GM23248 (cell line): ENCODE measurements at regions not wholly inside any gene's neighbourhood (a gene's known extent, or its start where the extent isn't known, plus 50 kb on each side); places are given as distances from the start of the nearest gene placed in this dataset.
A peak's percentile ranks its signal among the peaks of the same experiment; 100 is the strongest.

Experiments
- DNase-seq: peaks from one replicate; pipeline ENCODE4 v3.0.0-alpha.2; 2015
- H2AFZ ChIP-seq: fragments of 200-600 bp; sonication (generic); 2 replicates; pipeline ENCODE4 v1.6.1; 2016; ENCODE audit warnings: antibody characterized with exemption
- H3F3A ChIP-seq: fragments of 200-600 bp; sonication (generic); 2 replicates; pipeline ENCODE4 v1.6.1; 2016; ENCODE audit warnings: mild to moderate bottlenecking, antibody characterized with exemption, mixed run types; ENCODE audit not compliant: insufficient read depth
- H3K27ac ChIP-seq: fragments of 200-600 bp; sonication (generic); 2 replicates; pipeline ENCODE4 v1.5.1; 2016; ENCODE audit warnings: mild to moderate bottlenecking
- H3K27me3 ChIP-seq: fragments of 200-600 bp; sonication (generic); replicated peaks from 2 replicates; pipeline ENCODE4 v1.6.1; 2016; ENCODE audit warnings: mild to moderate bottlenecking; ENCODE audit not compliant: insufficient read depth
- H3K36me3 ChIP-seq: fragments of 200-600 bp; sonication (generic); 2 replicates; pipeline ENCODE4 v1.6.1; 2016; ENCODE audit warnings: low read depth, mild to moderate bottlenecking
- H3K4me1 ChIP-seq: fragments of 200-600 bp; sonication (generic); 2 replicates; pipeline ENCODE4 v1.6.1; 2016; ENCODE audit warnings: mild to moderate bottlenecking; ENCODE audit not compliant: insufficient read depth
- H3K4me2 ChIP-seq: fragments of 200-600 bp; sonication (generic); one replicate; pipeline ENCODE4 v1.6.1; 2016; ENCODE audit warnings: mild to moderate bottlenecking; ENCODE audit not compliant: unreplicated experiment
- H3K4me3 ChIP-seq: fragments of 200-600 bp; sonication (generic); 2 replicates; pipeline ENCODE4 v1.5.1; 2016; ENCODE audit warnings: mild to moderate bottlenecking
- H3K79me2 ChIP-seq: fragments of 200-600 bp; sonication (generic); 2 replicates; pipeline ENCODE4 v1.6.1; 2016; ENCODE audit warnings: mild to moderate bottlenecking; ENCODE audit not compliant: insufficient read depth
- H3K9ac ChIP-seq: fragments of 200-600 bp; sonication (generic); 2 replicates; pipeline ENCODE4 v1.6.1; 2016; ENCODE audit warnings: mild to moderate bottlenecking
- H3K9me2 ChIP-seq: fragments of 200-600 bp; sonication (generic); 2 replicates; pipeline ENCODE4 v1.6.1; 2016; ENCODE audit warnings: mixed run types, mild to moderate bottlenecking, moderate library complexity; ENCODE audit not compliant: insufficient read depth
- H3K9me3 ChIP-seq: fragments of 200-600 bp; sonication (generic); one replicate; pipeline ENCODE4 v1.6.1; 2017; ENCODE audit warnings: low read depth
- H4K20me1 ChIP-seq: fragments of 200-600 bp; sonication (generic); 2 replicates; pipeline ENCODE4 v1.6.0; 2016; ENCODE audit not compliant: insufficient read depth
- EZH2 ChIP-seq: fragments of 200-600 bp; sonication (generic); IDR thresholded peaks from 2 replicates; pipeline ENCODE4 v1.6.1; 2018; ENCODE audit warnings: antibody characterized with exemption, mild to moderate bottlenecking; ENCODE audit not compliant: insufficient read depth, poor library complexity, severe bottlenecking
- EZH2phosphoT487 ChIP-seq: fragments of 200-600 bp; sonication (generic); IDR thresholded peaks from 2 replicates; pipeline ENCODE4 v1.6.1; 2018; ENCODE audit warnings: antibody characterized with exemption, moderate library complexity, mild to moderate bottlenecking, low read depth; ENCODE audit not compliant: insufficient read depth
- WGBS, 2 experiments: methylation state at CpG; one replicate each; pipeline ENCODE4 v1.1.6; 2015 to 2017; ENCODE audit warnings: low lambda C conversion rate in 2 of 2, low coverage in 1 of 2; ENCODE audit errors: missing lambda C conversion rate in 2 of 2; 5-methylcytosine and 5-hydroxymethylcytosine counted together
- in situ Hi-C: fragments of 300-500 bp; cut with MboI; formaldehyde crosslinking; loops from 2 replicates; pipeline ENCODE4 v1.15.0; 2020

DNA sequence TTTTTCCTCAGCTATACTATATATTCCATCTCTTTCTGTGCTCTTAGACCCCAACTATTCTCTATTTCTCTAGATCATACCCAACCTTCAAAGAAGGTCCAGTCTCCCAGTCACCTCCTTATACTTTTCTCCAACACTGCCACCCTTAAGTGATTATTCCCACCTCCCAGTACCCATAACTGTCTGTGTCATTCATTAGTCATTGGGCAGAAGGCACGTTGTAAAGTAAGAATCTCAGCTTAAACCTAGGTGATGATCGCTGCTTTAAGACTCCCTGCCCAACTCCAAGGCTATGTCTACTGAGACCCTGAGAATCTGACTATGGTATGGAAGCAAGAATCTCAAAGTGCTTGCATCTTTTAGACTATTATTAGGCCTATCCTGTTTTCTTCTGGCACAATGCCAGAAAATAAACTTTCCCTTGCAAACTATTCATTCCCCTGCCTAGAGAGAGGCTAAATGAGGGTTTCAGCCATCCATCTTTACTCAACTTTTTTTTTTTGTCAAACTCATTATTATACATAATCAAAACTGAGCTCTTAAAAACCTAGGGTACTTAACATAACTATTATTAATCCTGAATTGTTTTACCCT is 174.3 kb upstream of the DPT start:
- TF ChIP-seq EZH2phosphoT487: no peak
- TF ChIP-seq EZH2: no peak
- no peaks in the 10 kb centered on the region for H3K4me1 ChIP-seq
- no peak overlapping the region for H3K9ac ChIP-seq
- no peaks in the 10 kb centered on the region for H4K20me1 ChIP-seq
- H2AFZ ChIP-seq: no peak overlapping the region
- no peak overlapping the region for H3K4me2 ChIP-seq
- H3K27ac ChIP-seq: no peak overlapping the region
- H3K4me3 ChIP-seq: no peak overlapping the region
- H3K36me3 ChIP-seq: no peaks in the 10 kb centered on the region
- no peaks in the 10 kb centered on the region for H3K79me2 ChIP-seq
- 59 to 65% methylated on average over 2 of the region's 2 CpGs for WGBS, 2 experiments
- H3K9me3 ChIP-seq: no peaks in the 10 kb centered on the region
- H3F3A ChIP-seq: no peaks in the 10 kb centered on the region
- H3K9me2 ChIP-seq: no peaks in the 10 kb centered on the region; the same call in 1 of the 2 replicates
- in situ Hi-C loops: no loop called here
- DNase-seq: peak; percentile 9
- no peaks in the 10 kb centered on the region for H3K27me3 ChIP-seq

DNA sequence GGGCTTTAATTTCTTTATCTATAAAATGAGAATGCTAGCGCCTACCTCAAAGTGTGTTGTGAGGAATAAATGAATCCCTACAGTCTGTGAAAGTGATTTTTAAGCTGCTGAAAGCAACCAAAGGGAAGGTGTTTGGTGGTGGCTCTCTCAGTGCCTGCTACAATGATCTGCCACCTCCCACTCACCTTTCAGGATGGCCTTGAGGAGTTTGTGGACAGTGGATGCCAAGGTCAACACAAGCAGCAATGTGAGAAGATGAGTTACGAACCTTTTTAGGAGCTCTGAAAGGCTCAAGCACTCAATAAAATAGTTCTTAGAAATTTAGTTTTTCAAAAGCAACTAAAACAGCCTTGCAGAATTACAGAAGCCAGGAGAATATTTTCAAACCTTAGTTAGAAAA is 176.6 kb upstream of the DPT start:
- in situ Hi-C loops: no loop called here
- Histone ChIP-seq H3K9me2 (no peaks in the 10 kb centered on the region), H3K4me1 (no peaks in the 10 kb centered on the region), H3K4me2 (no peak overlapping the region), H3K27ac (no peak overlapping the region), H2AFZ (no peak overlapping the region), H3K4me3 (no peak overlapping the region), H3K79me2 (no peaks in the 10 kb centered on the region), H3F3A (no peaks in the 10 kb centered on the region), H3K9me3 (no peaks in the 10 kb centered on the region), H3K9ac (no peak overlapping the region), H3K27me3 (no peaks in the 10 kb centered on the region), H4K20me1 (no peaks in the 10 kb centered on the region), H3K36me3 (no peaks in the 10 kb centered on the region)
- no peak for TF ChIP-seq EZH2phosphoT487
- no peak for TF ChIP-seq EZH2
- 71 to 76% methylated on average over 2 of the region's 2 CpGs for WGBS, 2 experiments
- no peak for DNase-seq

DNA sequence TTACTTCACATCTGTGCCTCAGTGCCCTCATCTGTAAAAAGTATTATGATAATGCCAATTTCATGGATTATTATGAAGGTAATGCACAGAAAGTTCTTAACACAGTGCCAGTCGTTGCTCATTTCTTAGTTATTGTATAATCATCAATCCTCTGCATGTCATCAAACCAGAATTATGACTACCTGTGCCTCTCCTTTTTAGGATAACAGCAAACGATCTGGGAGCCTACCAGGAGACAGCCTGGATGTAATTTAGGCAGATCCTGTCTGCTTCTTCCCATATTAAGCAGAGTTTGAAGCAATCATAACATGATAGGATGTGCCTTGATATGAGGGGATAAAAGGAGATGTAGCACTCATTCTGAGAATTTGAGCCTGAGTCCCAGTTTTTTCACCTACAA is 177.4 kb upstream of the DPT start:
- WGBS, 2 experiments: 25 to 29% methylated on average over 2 of the region's 2 CpGs
- Histone ChIP-seq H3K4me2 (no peak overlapping the region), H3K9me3 (no peaks in the 10 kb centered on the region), H3K9ac (no peak overlapping the region), H3K27ac (no peak overlapping the region), H3K27me3 (no peaks in the 10 kb centered on the region), H3K4me1 (no peaks in the 10 kb centered on the region), H3K79me2 (no peaks in the 10 kb centered on the region), H3K36me3 (no peaks in the 10 kb centered on the region), H3K9me2 (no peaks in the 10 kb centered on the region), H3F3A (no peaks in the 10 kb centered on the region), H4K20me1 (no peaks in the 10 kb centered on the region), H3K4me3 (no peak overlapping the region), H2AFZ (no peak overlapping the region)
- in situ Hi-C loops: no loop called here
- DNase-seq: no peak
- TF ChIP-seq EZH2 (no peak), EZH2phosphoT487 (no peak)

DNA sequence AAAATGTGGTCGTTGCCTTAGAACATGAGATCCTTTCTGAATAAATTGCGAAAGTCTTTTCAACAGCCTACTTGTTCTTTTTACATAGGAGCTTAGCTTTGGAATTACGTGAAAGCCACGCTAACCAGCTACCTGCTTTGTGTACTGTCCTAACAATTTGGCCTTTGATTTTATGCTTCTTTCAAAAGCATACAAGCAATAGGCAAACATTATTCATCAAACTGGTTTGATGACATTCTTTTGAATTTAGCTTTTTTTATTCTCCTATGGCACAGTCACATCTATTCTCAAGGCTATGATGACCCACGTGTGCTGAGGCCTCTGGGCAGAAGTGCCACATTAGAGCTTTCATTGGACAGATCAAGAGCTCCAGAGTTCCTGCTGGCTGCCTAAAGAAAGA is 178.0 kb upstream of the DPT start:
- Histone ChIP-seq H3K9me3 (no peaks in the 10 kb centered on the region), H3K79me2 (no peaks in the 10 kb centered on the region), H3K36me3 (no peaks in the 10 kb centered on the region), H3K4me2 (no peak overlapping the region), H3F3A (no peaks in the 10 kb centered on the region), H3K4me1 (no peaks in the 10 kb centered on the region), H3K4me3 (no peak overlapping the region), H3K27ac (no peak overlapping the region), H3K9ac (no peak overlapping the region), H2AFZ (no peak overlapping the region), H4K20me1 (no peaks in the 10 kb centered on the region), H3K27me3 (no peaks in the 10 kb centered on the region), H3K9me2 (no peaks in the 10 kb centered on the region)
- in situ Hi-C loops: no loop called here
- 53 to 54% methylated on average over 5 of the region's 5 CpGs for WGBS, 2 experiments
- no peak for DNase-seq
- TF ChIP-seq EZH2 (no peak), EZH2phosphoT487 (no peak)

DNA sequence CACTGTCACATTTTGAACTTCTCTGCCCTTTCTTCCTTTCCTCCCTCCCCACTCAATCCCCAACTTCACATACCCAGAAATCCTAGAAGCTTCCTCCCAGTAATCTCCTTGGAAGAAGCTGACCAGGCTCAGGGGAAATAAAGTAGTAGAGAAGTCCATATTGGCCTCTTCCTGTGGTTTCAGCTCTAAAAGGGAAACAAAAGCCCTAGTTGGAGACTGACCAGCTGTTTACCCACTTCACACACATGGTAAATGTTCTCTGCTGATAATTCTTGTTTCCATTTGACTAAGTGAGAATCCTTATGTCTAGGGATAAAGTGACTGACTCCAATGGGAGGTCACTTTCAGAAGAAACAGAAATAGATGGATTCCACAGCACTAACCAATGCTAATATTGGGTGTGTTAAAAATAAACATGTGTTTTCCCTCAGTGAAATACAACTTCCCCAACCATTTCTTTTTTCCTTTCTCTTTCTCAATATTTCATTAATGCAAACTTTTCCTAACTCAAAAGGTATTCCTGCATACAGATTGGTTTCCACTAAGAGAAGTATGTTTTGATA is 178.9 kb upstream of the DPT start:
- no peaks in the 10 kb centered on the region for H4K20me1 ChIP-seq
- TF ChIP-seq EZH2 (no peak), EZH2phosphoT487 (no peak)
- H3K4me2 ChIP-seq: no peak overlapping the region
- no peak overlapping the region for H2AFZ ChIP-seq
- no peaks in the 10 kb centered on the region for H3K4me1 ChIP-seq
- no peak overlapping the region for H3K9ac ChIP-seq
- H3F3A ChIP-seq: no peaks in the 10 kb centered on the region
- H3K36me3 ChIP-seq: no peaks in the 10 kb centered on the region
- no peaks in the 10 kb centered on the region for H3K9me2 ChIP-seq
- H3K27ac ChIP-seq: no peak overlapping the region
- DNase-seq: no peak
- H3K4me3 ChIP-seq: no peak overlapping the region
- no peaks in the 10 kb centered on the region for H3K79me2 ChIP-seq
- H3K27me3 ChIP-seq: no peaks in the 10 kb centered on the region
- no peaks in the 10 kb centered on the region for H3K9me3 ChIP-seq
- in situ Hi-C loops: no loop called here
